GM12801 (cell line): ENCODE measurements at regions not wholly inside any gene's neighbourhood (a gene's known extent, or its start where the extent isn't known, plus 50 kb on each side); places are given as distances from the start of the nearest gene placed in this dataset.

Experiments
- CTCF ChIP-seq: IDR thresholded peaks from one replicate; pipeline ENCODE4 v1.5.1; 2011; ENCODE audit warnings: control low read depth; ENCODE audit not compliant: insufficient read length; ENCODE audit errors: extremely low read depth

GRCh38 chr10:25745976-25746375 is 188.1 kb upstream of the MYO3A start:
- TF ChIP-seq CTCF: no peak

- TF ChIP-seq CTCF: no peak
Observed at GRCh38 chr10:25747084-25747483, 186.9 kb upstream of the MYO3A start.

GRCh38 chr10:25748509-25748908 is 185.5 kb upstream of the MYO3A start:
- TF ChIP-seq CTCF: no peak

GRCh38 chr10:25753776-25754175 is 180.3 kb upstream of the MYO3A start:
- TF ChIP-seq CTCF: no peak

- TF ChIP-seq CTCF: no peak
Observed at GRCh38 chr10:25756784-25757183, 177.2 kb upstream of the MYO3A start.

- no peak for TF ChIP-seq CTCF
Observed at GRCh38 chr10:25758041-25758457, 176.0 kb upstream of the MYO3A start.

GRCh38 chr10:25758511-25758910 is 175.5 kb upstream of the MYO3A start:
- TF ChIP-seq CTCF: no peak

- TF ChIP-seq CTCF: no peak
Observed at GRCh38 chr10:25761937-25762336, 172.1 kb upstream of the MYO3A start.
